GM12892 (cell line): ENCODE measurements at regions not wholly inside any gene's neighbourhood (a gene's known extent, or its start where the extent isn't known, plus 50 kb on each side); places are given as distances from the start of the nearest gene placed in this dataset.

ENCODE experiments used
- POLR2A ChIP-seq: IDR thresholded peaks from 2 replicates; pipeline ENCODE4 v1.6.1; 2011; ENCODE audit warnings: low read depth, low read length, control low read depth
- POLR2AphosphoS5 ChIP-seq: IDR thresholded peaks from 2 replicates; pipeline ENCODE4 v1.6.1; 2011; ENCODE audit warnings: low read depth, low read length, control low read depth

DNA sequence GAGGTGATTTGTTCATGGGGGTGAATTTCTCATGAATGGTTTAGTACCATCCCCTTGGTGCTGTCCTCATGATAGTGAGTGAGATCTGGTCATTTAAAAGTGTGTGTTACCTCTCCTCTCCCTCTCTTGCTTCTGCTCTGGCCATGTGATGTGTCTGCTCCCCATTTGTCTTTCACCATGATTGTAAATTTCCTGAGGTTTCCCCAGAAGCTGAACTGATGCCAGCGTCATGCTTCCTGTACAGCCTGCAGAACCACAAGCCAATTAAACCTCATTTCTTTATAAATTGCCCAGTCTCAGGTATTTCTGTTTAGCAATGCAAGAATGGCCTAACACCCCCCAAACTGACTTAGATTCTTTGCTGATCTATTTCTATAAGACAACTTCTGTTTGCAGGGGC lies 249.4 kb upstream of the B3GALT2 start:
- TF ChIP-seq POLR2AphosphoS5 (no peak), POLR2A (no peak)
